Calu3 (cell line): ENCODE measurements at regions not wholly inside any gene's neighbourhood (a gene's known extent, or its start where the extent isn't known, plus 50 kb on each side); places are given as distances from the start of the nearest gene placed in this dataset.

Source experiments
- BruUV-seq: library from RNA; stranded (reverse); fragments of 400-500 nt; replicated peaks from 2 replicates; lab custom pipeline; 2021; lab: Mats Ljungman, UMichigan
- CTCF ChIA-PET: fragments of 300-600 bp; sonication (Branson Sonifier 250); formaldehyde crosslinking; loops from one replicate; lab custom pipeline; 2022; ENCODE audit warnings: antibody characterized with exemption; lab: Charles Lee
- DNase-seq: peaks from one replicate; pipeline ENCODE4 v3.0.0; 2022
- H3K27ac Mint-ChIP-seq: one replicate; pipeline ENCODE4 v1.8.0; 2022; ENCODE audit warnings: mixed read lengths; ENCODE audit not compliant: unreplicated experiment
- H3K27me3 Mint-ChIP-seq: one replicate; pipeline ENCODE4 v1.8.0; 2022; ENCODE audit warnings: mixed read lengths; ENCODE audit not compliant: unreplicated experiment
- H3K36me3 Mint-ChIP-seq: one replicate; pipeline ENCODE4 v1.8.0; 2022; ENCODE audit warnings: mild to moderate bottlenecking, moderate library complexity, mixed read lengths; ENCODE audit not compliant: insufficient read depth, unreplicated experiment
- H3K4me1 Mint-ChIP-seq: one replicate; pipeline ENCODE4 v1.8.0; 2022; ENCODE audit warnings: mild to moderate bottlenecking, low read depth, mixed read lengths; ENCODE audit not compliant: unreplicated experiment
- H3K4me3 Mint-ChIP-seq: one replicate; pipeline ENCODE4 v1.8.0; 2022; ENCODE audit warnings: mild to moderate bottlenecking, low read depth, moderate library complexity, mixed read lengths; ENCODE audit not compliant: unreplicated experiment
- H3K9me3 Mint-ChIP-seq: one replicate; pipeline ENCODE4 v1.8.0; 2022; ENCODE audit warnings: low read depth, mixed read lengths; ENCODE audit not compliant: unreplicated experiment
- CTCF ChIP-seq: fragments of 200-600 bp; IDR thresholded peaks from one replicate; pipeline ENCODE4 v1.8.0; 2022; ENCODE audit warnings: antibody characterized with exemption; ENCODE audit not compliant: unreplicated experiment
- intact Hi-C: fragments of 100-400 bp; cut with micrococcal nuclease; formaldehyde crosslinking; loops from one replicate; pipeline ENCODE4 v1.10.0; 2022; ENCODE audit not compliant: unreplicated experiment

- Mint-ChIP-seq H3K27me3 (no peaks in the 10 kb centered on the region), H3K9me3 (no peaks in the 10 kb centered on the region), H3K27ac (no peak overlapping the region), H3K4me1 (peaks cover 34% of the 10 kb centered on the region), H3K36me3 (no peaks in the 10 kb centered on the region), H3K4me3 (no peak overlapping the region)
- DNase-seq = no peak
- no peak for TF ChIP-seq CTCF
- BruUV-seq = no TSS peak
- CTCF ChIA-PET = no interaction called here
- intact Hi-C loops = no loop called here
Observed at GRCh38 chr18:39607034-39607433, 2041.4 kb upstream of the CELF4 start.

GRCh38 chr18:39604836-39605235, 2039.2 kb upstream of the CELF4 start:
- Mint-ChIP-seq H3K27me3 (no peaks in the 10 kb centered on the region), H3K27ac (no peak overlapping the region), H3K4me1 (peaks cover 38% of the 10 kb centered on the region), H3K9me3 (no peaks in the 10 kb centered on the region), H3K4me3 (no peak overlapping the region), H3K36me3 (no peaks in the 10 kb centered on the region)
- intact Hi-C loops = no loop called here
- BruUV-seq = no TSS peak
- TF ChIP-seq CTCF = no peak
- CTCF ChIA-PET = no interaction called here
- no peak for DNase-seq

- no peaks in the 10 kb centered on the region for H3K36me3 Mint-ChIP-seq
- no peaks in the 10 kb centered on the region for H3K9me3 Mint-ChIP-seq
- no peak for DNase-seq
- no TSS peak for BruUV-seq
- H3K27me3 Mint-ChIP-seq = no peaks in the 10 kb centered on the region
- intact Hi-C loops = no loop called here
- H3K4me3 Mint-ChIP-seq = no peak overlapping the region
- CTCF ChIA-PET = no interaction called here
- H3K4me1 Mint-ChIP-seq = peaks cover 62% of the 10 kb centered on the region
- H3K27ac Mint-ChIP-seq = no peak overlapping the region
- TF ChIP-seq CTCF = no peak
Observed at GRCh38 chr18:39602131-39602530, 2036.5 kb upstream of the CELF4 start.

GRCh38 chr18:39600894-39601293, 2035.3 kb upstream of the CELF4 start:
- H3K27me3 Mint-ChIP-seq = no peaks in the 10 kb centered on the region
- H3K36me3 Mint-ChIP-seq = no peaks in the 10 kb centered on the region
- no peak for DNase-seq
- H3K4me1 Mint-ChIP-seq = peaks cover 69% of the 10 kb centered on the region
- no peak overlapping the region for H3K27ac Mint-ChIP-seq
- no peaks in the 10 kb centered on the region for H3K9me3 Mint-ChIP-seq
- TF ChIP-seq CTCF = no peak
- CTCF ChIA-PET = no interaction called here
- H3K4me3 Mint-ChIP-seq = no peak overlapping the region
- intact Hi-C loops = no loop called here
- BruUV-seq = no TSS peak
